ENCODE measurements at regions not wholly inside any gene's neighbourhood (a gene's known extent, or its start where the extent isn't known, plus 50 kb on each side); places are given as distances from the start of the nearest gene placed in this dataset.

GRCh38 chr10:55793024-55793423, 568.0 kb downstream of the ZWINT start:
- TF ChIP-seq, protein P1, sequence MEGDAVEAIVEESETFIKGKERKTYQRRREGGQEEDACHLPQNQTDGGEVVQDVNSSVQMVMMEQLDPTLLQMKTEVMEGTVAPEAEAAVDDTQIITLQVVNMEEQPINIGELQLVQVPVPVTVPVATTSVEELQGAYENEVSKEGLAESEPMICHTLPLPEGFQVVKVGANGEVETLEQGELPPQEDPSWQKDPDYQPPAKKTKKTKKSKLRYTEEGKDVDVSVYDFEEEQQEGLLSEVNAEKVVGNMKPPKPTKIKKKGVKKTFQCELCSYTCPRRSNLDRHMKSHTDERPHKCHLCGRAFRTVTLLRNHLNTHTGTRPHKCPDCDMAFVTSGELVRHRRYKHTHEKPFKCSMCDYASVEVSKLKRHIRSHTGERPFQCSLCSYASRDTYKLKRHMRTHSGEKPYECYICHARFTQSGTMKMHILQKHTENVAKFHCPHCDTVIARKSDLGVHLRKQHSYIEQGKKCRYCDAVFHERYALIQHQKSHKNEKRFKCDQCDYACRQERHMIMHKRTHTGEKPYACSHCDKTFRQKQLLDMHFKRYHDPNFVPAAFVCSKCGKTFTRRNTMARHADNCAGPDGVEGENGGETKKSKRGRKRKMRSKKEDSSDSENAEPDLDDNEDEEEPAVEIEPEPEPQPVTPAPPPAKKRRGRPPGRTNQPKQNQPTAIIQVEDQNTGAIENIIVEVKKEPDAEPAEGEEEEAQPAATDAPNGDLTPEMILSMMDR (conservative IDR thresholded peaks at IDR 0.05; ENCODE audit: low read depth, low read length), result no peak
- TF ChIP-seq EZH2 (IDR thresholded peaks at IDR 0.05; ENCODE audit: low read length, unreplicated experiment), result no peak
